GM12873 (cell line): ENCODE measurements at regions not wholly inside any gene's neighbourhood (a gene's known extent, or its start where the extent isn't known, plus 50 kb on each side); places are given as distances from the start of the nearest gene placed in this dataset.

Experiments
- CTCF ChIP-seq: IDR thresholded peaks from 2 replicates; pipeline ENCODE4 v1.5.1; 2012; ENCODE audit warnings: low read depth, mild to moderate bottlenecking, moderate library complexity, low read length, control low read depth; ENCODE audit not compliant: insufficient read depth; ENCODE audit errors: missing control alignments

GRCh38 chr10:27355918-27356573 lies 115.4 kb upstream of the ACBD5 start:
- no peak for TF ChIP-seq CTCF

- no peak for TF ChIP-seq CTCF
These were observed 109.4 kb upstream of the ACBD5 start for GRCh38 chr10:27349987-27350386.

- TF ChIP-seq CTCF = no peak
These were observed 104.9 kb upstream of the ACBD5 start for GRCh38 chr10:27345455-27345920.

GRCh38 chr10:27344568-27345454 lies 104.2 kb upstream of the ACBD5 start:
- TF ChIP-seq CTCF = no peak

GRCh38 chr10:27341001-27341400 lies 100.4 kb upstream of the ACBD5 start:
- no peak for TF ChIP-seq CTCF

GRCh38 chr10:27330074-27330473 lies 89.5 kb upstream of the ACBD5 start:
- TF ChIP-seq CTCF = no peak

- no peak for TF ChIP-seq CTCF
These were observed 88.3 kb upstream of the ACBD5 start for GRCh38 chr10:27328946-27329345.
